HepG2 (cell line): ENCODE measurements at regions not wholly inside any gene's neighbourhood (a gene's known extent, or its start where the extent isn't known, plus 50 kb on each side); places are given as distances from the start of the nearest gene placed in this dataset.

Experiments
- ATAC-seq: fragments of 200-7000 bp; cut with Tn5 transposase; 3 replicates; pipeline ENCODE4 v1.9.1; 2020; ENCODE audit warnings: mild to moderate bottlenecking, moderate library complexity
- BruUV-seq: library from RNA; stranded (reverse); fragments of 400-500 nt; replicated peaks from 2 replicates; lab custom pipeline; 2021; lab: Mats Ljungman, UMichigan
- CTCF ChIA-PET: fragments of 300-600 bp; formaldehyde crosslinking; extraction: SDS; loops from one replicate; lab custom pipeline; 2021; ENCODE audit warnings: low total read pairs, inconsistent platforms, low intra/inter-chr PET ratio; lab: Yijun Ruan, JAX
- POLR2A ChIA-PET: fragments of 350-600 bp; sonication (Branson Sonifier 250); formaldehyde crosslinking; loops from one replicate; lab custom pipeline; 2020; ENCODE audit warnings: antibody characterized with exemption, inconsistent platforms; lab: Yijun Ruan, JAX
- DNase-seq: peaks from one replicate; pipeline ENCODE4 v3.0.0-alpha.2; 2015; ENCODE audit warnings: low spot score
- FAIRE-seq: peaks from 3 replicates; lab custom pipeline; 2011; peaks lifted over from hg19 to GRCh38; lab: Jason Lieb, UNC
- H2AFZ ChIP-seq: one replicate; pipeline ENCODE4 v1.6.1; 2011; ENCODE audit warnings: low read length, inconsistent platforms
- H3K27ac ChIP-seq: fragments of 300-600 bp; 3 replicates; pipeline ENCODE4 v1.8.0; 2011; ENCODE audit warnings: mixed run types, mild to moderate bottlenecking, mixed read lengths, low read length, inconsistent platforms; ENCODE audit not compliant: insufficient read depth; ENCODE audit errors: extremely low read length
- H3K27me3 ChIP-seq, 2 experiments: fragments of 200-600 bp in 1 of 2; 2 replicates in 1 of 2; 3 replicates in 1 of 2; pipeline versions ENCODE4 v1.6.0 to v1.8.0; 2011; ENCODE audit warnings: low read length in 2 of 2, mild to moderate bottlenecking in 2 of 2, moderate library complexity in 2 of 2, inconsistent platforms in 1 of 2; ENCODE audit not compliant: insufficient read depth in 2 of 2, control insufficient read depth in 1 of 2
- H3K36me3 ChIP-seq, 2 experiments: fragments of 200-600 bp in 1 of 2; replicated peaks in 1 of 2; 2 replicates in 1 of 2; 3 replicates in 1 of 2; pipeline versions ENCODE4 v1.5.1 to v1.8.0; 2011; ENCODE audit warnings: low read length in 2 of 2, inconsistent platforms in 1 of 2; ENCODE audit not compliant: insufficient read depth in 2 of 2, control insufficient read depth in 1 of 2
- H3K4me1 ChIP-seq: 2 replicates; pipeline ENCODE4 v1.5.1; 2012; ENCODE audit warnings: low read length, inconsistent platforms; ENCODE audit not compliant: insufficient read depth
- H3K4me2 ChIP-seq: 2 replicates; pipeline ENCODE4 v1.6.0; 2011; ENCODE audit warnings: low read depth, low read length, inconsistent platforms
- H3K4me3 ChIP-seq, 3 experiments: fragments of 200-600 bp in 1 of 3; sonication (generic), shearing (Covaris generic) in 1 of 3; replicated peaks in 1 of 3; 2 replicates each; pipeline ENCODE4 v1.5.1; 2011 to 2016; ENCODE audit warnings: low read length in 3 of 3, inconsistent platforms in 2 of 3, low read depth in 2 of 3, mild to moderate bottlenecking in 2 of 3, control low read depth in 1 of 3, mixed read lengths in 1 of 3; ENCODE audit not compliant: insufficient read depth in 1 of 3
- H3K79me2 ChIP-seq: one replicate; pipeline ENCODE4 v1.6.1; 2011; ENCODE audit warnings: low read length, inconsistent platforms; ENCODE audit not compliant: insufficient read depth
- H3K9ac ChIP-seq: 2 replicates; pipeline ENCODE4 v1.6.0; 2011; ENCODE audit warnings: mild to moderate bottlenecking, low read depth, low read length, inconsistent platforms; ENCODE audit not compliant: insufficient read depth
- H3K9me3 ChIP-seq: 2 replicates; pipeline ENCODE4 v1.5.1; 2012; ENCODE audit warnings: mild to moderate bottlenecking, low read length
- H4K20me1 ChIP-seq: 2 replicates; pipeline ENCODE4 v1.6.0; 2011; ENCODE audit warnings: inconsistent platforms, mild to moderate bottlenecking, low read length, moderate library complexity; ENCODE audit not compliant: insufficient read depth
- DNMT3B ChIP-seq: conservative IDR thresholded peaks from 2 replicates; pipeline ENCODE4 v1.6.1; 2016; ENCODE audit warnings: missing biosample characterization, control low read depth
- ZBTB34 ChIP-seq: sonication (generic); formaldehyde crosslinking; IDR thresholded peaks from 2 replicates; pipeline ENCODE4 v1.8.0; 2022; ENCODE audit warnings: mild to moderate bottlenecking, missing genetic modification reagents
- ZC3H13 ChIP-seq: sonication (generic); formaldehyde crosslinking; IDR thresholded peaks from 2 replicates; pipeline ENCODE4 v1.8.1; 2023; ENCODE audit warnings: mild to moderate bottlenecking, missing genetic modification reagents, moderate library complexity
- ZFP37 ChIP-seq: sonication (generic); formaldehyde crosslinking; IDR thresholded peaks from 2 replicates; pipeline ENCODE4 v1.4.0; 2020; ENCODE audit warnings: missing genetic modification reagents, borderline replicate concordance
- ZMYM2 ChIP-seq: sonication (generic); formaldehyde crosslinking; IDR thresholded peaks from 2 replicates; pipeline ENCODE4 v1.8.0; 2022; ENCODE audit warnings: mild to moderate bottlenecking, missing genetic modification reagents
- ZNF839 ChIP-seq: sonication (generic); formaldehyde crosslinking; IDR thresholded peaks from 2 replicates; pipeline ENCODE4 v1.4.0; 2020; ENCODE audit warnings: missing genetic modification reagents, mild to moderate bottlenecking, borderline replicate concordance
- WGBS: methylation state at CpG from one replicate; pipeline ENCODE4 v1.1.6; 2017; ENCODE audit warnings: low lambda C conversion rate; 5-methylcytosine and 5-hydroxymethylcytosine counted together
- in situ Hi-C: cut with HindIII; loops from 2 replicates; pipeline ENCODE4 v1.10.0; 2017; ENCODE audit warnings: low pct_unique_long_range_greater_than_20kb; ENCODE audit not compliant: extremely low pct_ligation_motif_present
- intact Hi-C: fragments of 100-400 bp; cut with micrococcal nuclease; formaldehyde crosslinking; loops from one replicate; pipeline ENCODE4 v1.10.0; 2022; ENCODE audit not compliant: unreplicated experiment
- TF ChIP-seq, protein P1 (sequence below): sonication (generic); formaldehyde crosslinking; IDR thresholded peaks from 2 replicates; pipeline ENCODE4 v1.9.0; 2022; ENCODE audit warnings: low read depth, missing genetic modification reagents

DNA sequence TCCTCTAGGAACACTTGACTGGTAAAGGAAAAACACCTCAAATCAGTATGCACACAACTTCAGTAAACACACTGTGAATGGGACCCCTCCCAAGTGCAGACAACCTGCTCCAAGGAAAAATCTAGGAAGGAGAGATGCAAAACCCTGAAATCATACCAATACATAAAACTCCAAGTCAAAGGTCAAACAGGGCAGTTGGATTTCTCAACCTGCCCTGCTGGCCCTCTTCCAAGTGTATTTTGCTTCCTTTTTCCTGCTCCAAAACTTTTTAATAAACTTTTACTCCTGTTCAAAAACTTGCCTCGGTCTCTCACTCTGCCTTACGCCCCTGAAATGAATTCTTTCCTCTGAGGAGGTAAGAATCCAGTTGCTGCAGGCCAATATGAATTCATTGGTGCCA lies 665.1 kb downstream of the SORCS1 start:
- TF ChIP-seq ZBTB34 = no peak
- no peak for TF ChIP-seq ZFP37
- no peak for TF ChIP-seq ZNF839 (CRISPR knock-in tag)
- TF ChIP-seq ZMYM2 (CRISPR knock-in tag) = no peak
- no peak for TF ChIP-seq ZC3H13 (CRISPR knock-in tag)
- TF ChIP-seq, protein P1, sequence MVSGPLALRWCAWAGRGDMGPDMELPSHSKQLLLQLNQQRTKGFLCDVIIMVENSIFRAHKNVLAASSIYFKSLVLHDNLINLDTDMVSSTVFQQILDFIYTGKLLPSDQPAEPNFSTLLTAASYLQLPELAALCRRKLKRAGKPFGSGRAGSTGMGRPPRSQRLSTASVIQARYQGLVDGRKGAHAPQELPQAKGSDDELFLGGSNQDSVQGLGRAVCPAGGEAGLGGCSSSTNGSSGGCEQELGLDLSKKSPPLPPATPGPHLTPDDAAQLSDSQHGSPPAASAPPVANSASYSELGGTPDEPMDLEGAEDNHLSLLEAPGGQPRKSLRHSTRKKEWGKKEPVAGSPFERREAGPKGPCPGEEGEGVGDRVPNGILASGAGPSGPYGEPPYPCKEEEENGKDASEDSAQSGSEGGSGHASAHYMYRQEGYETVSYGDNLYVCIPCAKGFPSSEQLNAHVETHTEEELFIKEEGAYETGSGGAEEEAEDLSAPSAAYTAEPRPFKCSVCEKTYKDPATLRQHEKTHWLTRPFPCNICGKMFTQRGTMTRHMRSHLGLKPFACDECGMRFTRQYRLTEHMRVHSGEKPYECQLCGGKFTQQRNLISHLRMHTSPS (CRISPR knock-in tag) = no peak
- no peak for TF ChIP-seq DNMT3B (CRISPR knock-in tag)
- ChIA-PET CTCF (no interaction called here), POLR2A (no interaction called here)
- ATAC-seq (no peak), FAIRE-seq (no peak), DNase-seq (no peak)
- in situ Hi-C loops = no loop called here
- Histone ChIP-seq H3K9me3 (peaks cover 77% of the 10 kb centered on the region), H4K20me1 (no peaks in the 10 kb centered on the region), H3K27ac (no peak overlapping the region), H3K79me2 (no peaks in the 10 kb centered on the region), H3K36me3 (no peaks in the 10 kb centered on the region), H3K4me3 (no peak overlapping the region), H2AFZ (no peak overlapping the region), H3K27me3 (no peaks in the 10 kb centered on the region; a peak in 1 of 5 replicates), H3K9ac (no peak overlapping the region), H3K4me2 (no peak overlapping the region), H3K4me1 (no peaks in the 10 kb centered on the region)
- 4% methylated on average over 2 of the region's 2 CpGs for WGBS
- intact Hi-C loops = no loop called here
- no TSS peak for BruUV-seq
